ENCODE measurements at regions not wholly inside any gene's neighbourhood (a gene's known extent, or its start where the extent isn't known, plus 50 kb on each side); places are given as distances from the start of the nearest gene placed in this dataset.
"Not testable (repeated sequence)": the region's sequence is repeated elsewhere in the genome, so short reads cannot be mapped to it uniquely, and the experiment has no call there.

- DNase-seq (ENCODE audit: low spot score), result not testable (repeated sequence)
Observed at GRCh38 chr3:74830845-74831244, 216.4 kb upstream of the CNTN3 start.

- DNase-seq (ENCODE audit: low spot score), result not testable (repeated sequence)
Observed at GRCh38 chr3:74825404-74825803, 210.9 kb upstream of the CNTN3 start.

GRCh38 chr3:74824366-74824765, 209.9 kb upstream of the CNTN3 start:
- no peak for DNase-seq (ENCODE audit: low spot score)

- DNase-seq (ENCODE audit: low spot score), result no peak
Observed at GRCh38 chr3:74814181-74814580, 199.7 kb upstream of the CNTN3 start.

DNA sequence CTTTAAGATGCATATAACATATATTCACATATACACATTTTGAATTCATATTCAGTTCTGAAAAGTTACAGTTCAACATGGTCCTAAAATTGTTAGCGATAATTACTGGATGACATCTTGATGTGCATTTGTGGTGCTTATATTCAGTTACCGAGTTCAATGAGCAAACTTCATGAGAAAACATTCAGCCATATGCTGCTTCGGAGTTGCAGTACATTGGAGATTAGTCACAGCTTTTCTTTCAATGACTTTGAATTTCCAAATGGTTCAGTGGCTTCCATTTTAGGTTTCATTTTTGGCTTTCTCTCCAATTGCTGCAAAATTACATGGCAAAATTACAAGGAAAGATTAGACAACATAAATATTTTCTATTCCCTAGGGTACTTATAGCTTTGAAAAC, 198.3 kb upstream of the CNTN3 start:
- DNase-seq (ENCODE audit: low spot score), result peak; percentile 9

DNA sequence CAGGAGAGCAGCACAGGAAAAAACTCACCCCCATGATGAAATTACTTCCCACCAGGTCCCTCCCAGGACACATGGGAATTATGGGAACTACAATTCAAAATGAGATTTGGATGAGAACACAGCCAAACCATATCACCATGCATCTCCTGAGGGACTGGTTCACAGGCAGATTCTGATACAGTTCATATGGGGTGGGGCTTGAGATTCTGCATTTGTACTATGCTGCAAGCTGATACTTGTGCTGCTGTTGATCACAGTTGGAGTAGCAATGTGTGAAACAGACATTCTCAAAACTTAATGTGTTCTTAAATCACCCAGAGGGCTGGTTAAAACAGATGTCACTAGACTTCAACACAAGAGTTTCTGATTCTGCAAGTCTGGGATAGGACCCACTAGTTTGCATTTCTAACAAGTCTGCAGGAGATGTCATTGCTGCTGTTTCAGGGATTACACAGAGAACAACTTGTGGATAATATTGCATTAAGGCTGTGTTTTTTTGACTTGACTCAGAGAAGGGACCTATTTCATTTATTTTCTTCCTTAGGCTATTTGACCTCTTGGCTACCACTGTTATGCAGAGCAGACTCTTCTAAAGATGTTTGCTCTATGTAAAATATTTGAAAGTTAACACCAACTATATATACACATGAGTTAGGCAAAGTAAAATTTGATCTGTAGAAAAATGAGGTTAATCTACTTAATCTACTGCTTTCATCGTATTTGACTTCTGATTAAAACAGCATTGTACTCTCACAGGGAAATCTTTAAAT, 194.2 kb upstream of the CNTN3 start:
- no peak for DNase-seq (ENCODE audit: low spot score)

DNA sequence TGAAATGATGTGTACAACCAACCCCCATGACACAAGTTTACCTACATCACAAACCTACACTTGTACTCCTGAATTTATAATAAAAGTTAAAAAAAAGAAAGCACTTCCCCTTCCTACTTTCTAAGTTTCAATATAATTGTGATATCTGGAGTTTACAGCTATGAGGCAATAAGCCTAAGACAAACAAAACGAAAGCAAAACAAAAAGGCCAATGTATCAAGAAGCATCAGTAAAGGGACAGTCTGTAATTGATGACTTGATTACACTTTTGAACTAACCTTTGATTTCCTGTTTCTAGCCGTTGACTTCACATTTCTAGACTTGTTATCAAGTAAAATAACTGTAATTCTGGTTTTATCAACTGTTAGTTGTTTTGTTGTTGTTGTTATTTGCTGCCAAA, 187.5 kb upstream of the CNTN3 start:
- no peak for DNase-seq (ENCODE audit: low spot score)

- DNase-seq (ENCODE audit: low spot score), result no peak
Observed at GRCh38 chr3:74789111-74789510, 174.7 kb upstream of the CNTN3 start.

- DNase-seq (ENCODE audit: low spot score), result no peak
Observed at GRCh38 chr3:74787011-74787410, 172.6 kb upstream of the CNTN3 start.

- DNase-seq (ENCODE audit: low spot score), result no peak
Observed at GRCh38 chr3:74771401-74771800, 156.9 kb upstream of the CNTN3 start.

- no peak for DNase-seq (ENCODE audit: low spot score)
Observed at GRCh38 chr3:74768010-74768409, 153.6 kb upstream of the CNTN3 start.

DNA sequence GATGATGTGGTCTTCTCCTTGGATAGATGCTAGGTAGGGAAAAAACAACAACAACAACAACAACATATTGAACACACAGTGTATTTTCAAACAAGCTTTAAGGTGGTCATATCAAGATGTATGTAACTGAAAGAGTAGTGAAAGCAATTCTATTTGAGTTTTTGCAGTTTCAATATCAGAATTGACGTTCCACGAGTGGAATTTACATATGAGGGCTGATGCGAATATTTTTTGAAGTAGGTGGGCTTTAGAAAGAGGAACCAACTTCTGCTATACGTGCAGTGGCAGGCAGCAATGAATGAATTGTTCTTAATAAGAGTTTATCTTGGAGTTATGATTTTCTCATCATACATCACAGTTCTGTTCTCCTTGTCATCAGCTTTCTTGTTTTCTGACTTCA, 151.9 kb upstream of the CNTN3 start:
- DNase-seq (ENCODE audit: low spot score), result no peak

GRCh38 chr3:74763830-74764229, 149.4 kb upstream of the CNTN3 start:
- no peak for DNase-seq (ENCODE audit: low spot score)

GRCh38 chr3:74756674-74757073, 142.2 kb upstream of the CNTN3 start:
- no peak for DNase-seq (ENCODE audit: low spot score)

- DNase-seq (ENCODE audit: low spot score), result no peak
Observed at GRCh38 chr3:74752290-74752689, 137.8 kb upstream of the CNTN3 start.

DNA sequence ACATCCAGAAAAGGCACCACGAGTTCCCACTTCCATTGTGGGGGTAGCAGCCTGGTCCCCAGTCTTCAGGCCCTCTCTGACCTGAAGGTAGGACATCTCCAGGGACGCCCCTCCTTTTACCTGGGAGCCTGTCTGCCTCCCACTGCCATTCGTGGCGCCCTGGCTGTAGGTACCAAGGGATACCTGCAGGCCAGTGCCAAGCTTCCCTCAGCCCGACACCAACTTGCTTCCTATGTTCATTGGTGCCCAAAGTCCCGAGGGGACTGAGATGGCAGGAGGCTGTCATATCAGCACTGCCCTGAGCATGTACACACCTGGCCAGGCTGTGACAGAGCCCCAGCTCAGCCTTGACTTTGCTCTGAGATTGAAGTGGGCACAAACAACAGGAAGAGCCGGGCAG, 137.3 kb upstream of the CNTN3 start:
- no peak for DNase-seq (ENCODE audit: low spot score)

- no peak for DNase-seq (ENCODE audit: low spot score)
Observed at GRCh38 chr3:74750901-74751300, 136.4 kb upstream of the CNTN3 start.

- DNase-seq (ENCODE audit: low spot score), result no peak
Observed at GRCh38 chr3:74739242-74739641, 124.8 kb upstream of the CNTN3 start.

- DNase-seq (ENCODE audit: low spot score), result no peak
Observed at GRCh38 chr3:74722211-74722610, 107.8 kb upstream of the CNTN3 start.

DNA sequence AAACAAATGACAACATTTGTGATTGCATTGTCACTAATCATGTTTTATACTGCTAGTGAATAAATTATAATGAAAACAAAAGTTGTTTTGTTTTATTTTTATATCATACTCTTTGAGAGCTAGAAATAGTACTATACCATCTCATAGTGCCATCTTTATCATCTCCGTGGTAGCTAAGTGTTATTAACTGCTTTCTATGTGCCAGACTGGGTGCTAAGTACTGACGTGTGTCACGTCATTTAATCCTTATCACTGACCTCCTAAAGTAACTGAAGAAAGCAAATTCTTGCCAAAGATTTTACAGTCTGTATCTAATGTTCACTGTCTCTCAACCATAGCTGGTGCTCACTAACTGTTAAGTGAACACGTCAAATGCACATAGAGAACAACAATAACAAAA, 99.5 kb upstream of the CNTN3 start:
- no peak for DNase-seq (ENCODE audit: low spot score)

DNA sequence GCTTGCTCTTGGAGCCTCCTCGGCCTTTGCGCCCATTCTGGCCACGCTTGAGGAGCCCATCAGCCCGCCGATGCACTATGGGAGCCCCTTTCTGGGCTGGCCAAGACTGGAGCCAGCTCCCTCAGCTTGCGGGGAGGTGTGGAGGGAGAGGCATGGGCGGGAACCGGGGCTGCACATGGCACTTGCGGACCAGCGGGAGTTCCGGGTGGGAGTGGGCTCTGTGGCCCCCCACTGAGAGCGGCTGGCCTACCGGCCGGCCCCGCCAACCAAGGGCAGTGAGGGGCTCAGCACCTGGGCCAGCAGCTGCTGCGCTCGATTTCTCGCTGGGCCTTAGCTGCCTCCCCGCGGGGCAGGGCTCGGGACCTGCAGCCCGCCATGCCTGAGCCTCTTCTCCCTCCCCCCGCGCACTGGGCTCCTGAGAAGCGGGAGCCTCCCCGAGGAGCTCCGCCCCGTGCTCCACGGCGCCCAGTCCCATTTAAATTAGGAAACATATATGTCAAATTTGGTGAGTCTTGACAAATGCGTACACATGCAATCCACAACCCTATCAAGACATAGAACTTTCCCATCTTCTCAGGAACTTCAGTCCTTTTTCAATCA, 97.6 kb upstream of the CNTN3 start:
- DNase-seq (ENCODE audit: low spot score), result no peak

- DNase-seq (ENCODE audit: low spot score), result no peak
Observed at GRCh38 chr3:74709951-74710350, 95.5 kb upstream of the CNTN3 start.

- no peak for DNase-seq (ENCODE audit: low spot score)
Observed at GRCh38 chr3:74693696-74694393, 79.4 kb upstream of the CNTN3 start.

Data from pons (tissue), 1 donor.